NB4 (cell line): ENCODE measurements at regions not wholly inside any gene's neighbourhood (a gene's known extent, or its start where the extent isn't known, plus 50 kb on each side); places are given as distances from the start of the nearest gene placed in this dataset.

Experiments
- DNase-seq: peaks from one replicate; pipeline ENCODE4 v3.0.0; 2010; ENCODE audit warnings: low read depth
- H3K4me3 ChIP-seq: one replicate; pipeline ENCODE4 v1.5.1; 2011; ENCODE audit warnings: mild to moderate bottlenecking, low read depth, low read length, moderate library complexity
- CTCF ChIP-seq: IDR thresholded peaks from one replicate; pipeline ENCODE4 v1.5.1; 2012; ENCODE audit warnings: low read depth, low read length
- MAX ChIP-seq: IDR thresholded peaks from 2 replicates; pipeline ENCODE4 v1.6.1; 2011; ENCODE audit warnings: low read depth, low read length
- MYC ChIP-seq: IDR thresholded peaks from 2 replicates; pipeline ENCODE4 v1.6.1; 2011; ENCODE audit warnings: low read depth, low read length
- POLR2A ChIP-seq: IDR thresholded peaks from 2 replicates; pipeline ENCODE4 v1.6.1; 2011; ENCODE audit warnings: mild to moderate bottlenecking; ENCODE audit not compliant: insufficient read length; ENCODE audit errors: extremely low read depth

GRCh38 chr1:115144176-115144575 lies 54.9 kb upstream of the TSPAN2 start:
- no peak overlapping the region for H3K4me3 ChIP-seq
- TF ChIP-seq MYC: no peak
- no peak for TF ChIP-seq CTCF
- no peak for TF ChIP-seq POLR2A
- TF ChIP-seq MAX: no peak
- DNase-seq: no peak

DNA sequence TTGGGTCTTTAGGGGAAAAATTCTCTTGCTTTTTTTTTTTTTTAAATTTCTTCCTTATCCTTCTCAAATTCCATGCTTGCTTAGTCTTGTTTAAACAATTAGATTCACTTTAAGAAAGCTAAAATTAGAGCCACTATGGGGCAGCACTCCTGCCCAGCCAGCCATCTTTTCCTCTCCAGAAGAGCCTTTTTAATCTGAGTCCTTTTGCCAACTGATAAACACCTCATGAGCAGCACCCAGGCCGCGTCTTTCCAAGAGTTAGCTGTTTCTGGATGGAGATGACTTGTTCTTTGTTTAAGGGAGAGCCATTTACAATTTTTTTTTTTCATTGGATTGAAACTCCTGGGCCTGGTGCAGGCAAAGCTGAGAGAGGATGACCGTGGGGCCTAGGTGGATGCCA lies 53.3 kb upstream of the TSPAN2 start:
- no peak overlapping the region for H3K4me3 ChIP-seq
- no peak for TF ChIP-seq MYC
- no peak for TF ChIP-seq MAX
- no peak for TF ChIP-seq POLR2A
- TF ChIP-seq CTCF: no peak
- DNase-seq: no peak

DNA sequence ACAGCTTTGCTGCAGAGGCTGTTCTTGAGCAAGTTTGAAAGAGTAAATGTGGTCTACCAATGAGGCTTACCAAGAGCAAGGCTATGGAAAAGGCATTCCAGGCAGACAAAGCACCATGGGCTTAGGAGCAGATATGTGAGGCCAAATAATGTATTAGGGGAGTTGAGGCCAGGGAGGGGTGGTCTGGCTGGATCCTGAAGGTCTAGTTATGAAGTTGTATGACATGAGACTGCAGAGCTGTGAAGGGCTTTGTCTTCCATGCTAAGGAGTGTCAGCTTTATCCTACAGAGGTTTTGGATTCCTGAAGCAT lies 51.8 kb upstream of the TSPAN2 start:
- no peak for TF ChIP-seq MAX
- no peak for TF ChIP-seq MYC
- TF ChIP-seq CTCF: no peak
- no peak for TF ChIP-seq POLR2A
- no peak overlapping the region for H3K4me3 ChIP-seq
- DNase-seq: no peak

- H3K4me3 ChIP-seq: no peak overlapping the region
- no peak for DNase-seq
- TF ChIP-seq POLR2A (no peak), MYC (no peak)
These were observed 51.3 kb upstream of the TSPAN2 start for GRCh38 chr1:115140442-115141144.

DNA sequence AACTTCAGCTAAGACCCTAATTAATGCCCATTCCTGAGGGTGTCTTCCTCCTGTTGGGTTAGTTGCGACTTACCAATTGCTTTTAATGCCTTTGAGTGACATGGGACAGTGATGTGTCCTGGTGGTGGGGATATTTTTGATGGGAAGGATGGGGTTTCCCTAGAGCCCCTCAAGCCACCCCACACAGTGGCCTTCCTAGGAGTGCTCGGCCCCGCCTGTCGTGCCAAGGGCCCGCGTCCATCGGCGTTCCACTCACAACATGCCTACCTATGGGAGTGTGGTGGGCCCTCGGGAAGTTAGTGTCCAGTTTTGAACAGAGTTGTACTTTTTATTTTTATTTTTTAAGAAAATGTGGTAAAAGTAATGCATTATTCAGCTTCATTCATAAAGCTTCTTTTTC lies 50.1 kb upstream of the TSPAN2 start:
- no peak overlapping the region for H3K4me3 ChIP-seq
- TF ChIP-seq POLR2A: no peak
- TF ChIP-seq MAX: no peak
- no peak for TF ChIP-seq CTCF
- TF ChIP-seq MYC: no peak
- no peak for DNase-seq
